Uterus (tissue), 3 donors: ENCODE measurements at regions not wholly inside any gene's neighbourhood (a gene's known extent, or its start where the extent isn't known, plus 50 kb on each side); places are given as distances from the start of the nearest gene placed in this dataset.
"Not testable (repeated sequence)": the region's sequence is repeated elsewhere in the genome, so short reads cannot be mapped to it uniquely, and the experiment has no call there.

Experiments
- DNase-seq, 2 donors: peaks; one replicate each; pipeline ENCODE4 v3.0.0-alpha.2; 2019 to 2020
- H3K27ac ChIP-seq, 2 donors: fragments of 200-600 bp; sonication (generic); 1 replicate in 1 of 2; 2 replicates in 1 of 2; pipeline ENCODE4 v1.5.1; 2016 to 2018
- H3K27me3 ChIP-seq, 2 donors: fragments of 200-600 bp; sonication (generic); one replicate each; pipeline ENCODE4 v1.5.1; 2018 to 2019; ENCODE audit warnings: control low read depth in 1 of 2
- H3K36me3 ChIP-seq, 2 donors: fragments of 200-600 bp; sonication (generic); one replicate each; pipeline ENCODE4 v1.5.1; 2019; ENCODE audit warnings: control low read depth in 1 of 2
- H3K4me1 ChIP-seq, 2 donors: fragments of 200-600 bp; sonication (generic); one replicate each; pipeline ENCODE4 v1.5.1; 2018 to 2019; ENCODE audit warnings: control low read depth in 1 of 2
- H3K4me3 ChIP-seq, 2 donors: fragments of 200-600 bp; sonication (generic); 1 replicate in 1 of 2; 2 replicates in 1 of 2; pipeline ENCODE4 v1.5.1; 2018 to 2019; ENCODE audit warnings: mild to moderate bottlenecking in 1 of 2
- H3K9me3 ChIP-seq, 2 donors: fragments of 200-600 bp; sonication (generic); one replicate each; pipeline ENCODE4 v1.5.1; 2019; ENCODE audit warnings: control low read depth in 1 of 2
- CTCF ChIP-seq, 4 experiments: fragments of 200-600 bp in 2 of 4; fragments of 450-650 bp in 2 of 4; sonication (generic) in 2 of 4; IDR thresholded peaks; one replicate each; pipeline ENCODE4 v1.5.1; 2016 to 2019; ENCODE audit warnings: antibody characterized with exemption in 4 of 4, mild to moderate bottlenecking in 2 of 4, moderate library complexity in 1 of 4
- POLR2A ChIP-seq, 2 donors: fragments of 450-650 bp; IDR thresholded peaks; one replicate each; pipeline ENCODE4 v1.6.1; 2016; ENCODE audit warnings: antibody characterized with exemption in 2 of 2, mild to moderate bottlenecking in 1 of 2, moderate library complexity in 1 of 2
- intact Hi-C: fragments of 100-400 bp; cut with DNase I; formaldehyde crosslinking; loops from one replicate; pipeline ENCODE4 v1.15.1; 2023; ENCODE audit warnings: low total_unique reads
- donor health status: DM: yes; HTN: yes; CAD: no.

GRCh38 chr7:68250143-68250542, 1253.5 kb downstream of the TYW1 start:
- intact Hi-C loops = no loop called here
- Histone ChIP-seq H3K4me1 (no peaks in the 10 kb centered on the region), H3K4me3 (no peak overlapping the region), H3K27me3 (no peaks in the 10 kb centered on the region), H3K27ac (no peak overlapping the region), H3K9me3 (no peaks in the 10 kb centered on the region), H3K36me3 (no peaks in the 10 kb centered on the region)
- no peak for TF ChIP-seq CTCF (IDR thresholded peaks at IDR 0.05)
- TF ChIP-seq POLR2A (IDR thresholded peaks at IDR 0.05) = no peak
- no peak for DNase-seq

GRCh38 chr7:68254815-68255214, 1258.2 kb downstream of the TYW1 start:
- H3K36me3 ChIP-seq, H3K27me3 ChIP-seq, DNase-seq, H3K27ac ChIP-seq, intact Hi-C loops, H3K9me3 ChIP-seq, H3K4me3 ChIP-seq, H3K4me1 ChIP-seq: not testable (repeated sequence)

GRCh38 chr7:68256295-68256694, 1259.7 kb downstream of the TYW1 start:
- intact Hi-C loops = no loop called here
- no peak overlapping the region for H3K4me3 ChIP-seq
- H3K4me1 ChIP-seq = no peaks in the 10 kb centered on the region
- no peaks in the 10 kb centered on the region for H3K36me3 ChIP-seq
- DNase-seq = no peak
- no peaks in the 10 kb centered on the region for H3K27me3 ChIP-seq
- TF ChIP-seq CTCF (IDR thresholded peaks at IDR 0.05) (no peak), POLR2A (IDR thresholded peaks at IDR 0.05) (no peak)
- H3K27ac ChIP-seq = no peak overlapping the region
- no peaks in the 10 kb centered on the region for H3K9me3 ChIP-seq

- DNase-seq = no peak
- Histone ChIP-seq H3K27me3 (no peaks in the 10 kb centered on the region), H3K27ac (no peak overlapping the region), H3K36me3 (no peaks in the 10 kb centered on the region), H3K4me1 (no peaks in the 10 kb centered on the region), H3K4me3 (no peak overlapping the region), H3K9me3 (no peaks in the 10 kb centered on the region)
- TF ChIP-seq POLR2A (IDR thresholded peaks at IDR 0.05) (no peak), CTCF (IDR thresholded peaks at IDR 0.05) (no peak)
- intact Hi-C loops = no loop called here
These were observed 1262.0 kb downstream of the TYW1 start for GRCh38 chr7:68258609-68259008.

GRCh38 chr7:68265258-68265657, 1268.6 kb downstream of the TYW1 start:
- Histone ChIP-seq H3K27ac (no peak overlapping the region), H3K27me3 (no peaks in the 10 kb centered on the region), H3K9me3 (no peaks in the 10 kb centered on the region), H3K36me3 (no peaks in the 10 kb centered on the region), H3K4me3 (no peak overlapping the region), H3K4me1 (no peaks in the 10 kb centered on the region)
- intact Hi-C loops = no loop called here
- DNase-seq = no peak
- TF ChIP-seq CTCF (IDR thresholded peaks at IDR 0.05) (no peak), POLR2A (IDR thresholded peaks at IDR 0.05) (no peak)

GRCh38 chr7:68266004-68266579, 1269.5 kb downstream of the TYW1 start:
- DNase-seq = no peak
- no peaks in the 10 kb centered on the region for H3K36me3 ChIP-seq
- no peaks in the 10 kb centered on the region for H3K9me3 ChIP-seq
- H3K27me3 ChIP-seq = no peaks in the 10 kb centered on the region
- TF ChIP-seq CTCF (IDR thresholded peaks at IDR 0.05) = no peak
- no peak for TF ChIP-seq POLR2A (IDR thresholded peaks at IDR 0.05)
- H3K4me3 ChIP-seq = no peak overlapping the region
- no peaks in the 10 kb centered on the region for H3K4me1 ChIP-seq
- no peak overlapping the region for H3K27ac ChIP-seq
- intact Hi-C loops = no loop called here
